GM19328 (cell line): ENCODE measurements at regions not wholly inside any gene's neighbourhood (a gene's known extent, or its start where the extent isn't known, plus 50 kb on each side); places are given as distances from the start of the nearest gene placed in this dataset.
"Not testable (repeated sequence)": the region's sequence is repeated elsewhere in the genome, so short reads cannot be mapped to it uniquely, and the experiment has no call there.

Source experiments
- ATAC-seq: cut with Tn5 transposase; IDR thresholded peaks from one replicate; pipeline ENCODE4 v1.9.1; 2021; ENCODE audit warnings: mild to moderate bottlenecking, moderate library complexity; ENCODE audit not compliant: unreplicated experiment

DNA sequence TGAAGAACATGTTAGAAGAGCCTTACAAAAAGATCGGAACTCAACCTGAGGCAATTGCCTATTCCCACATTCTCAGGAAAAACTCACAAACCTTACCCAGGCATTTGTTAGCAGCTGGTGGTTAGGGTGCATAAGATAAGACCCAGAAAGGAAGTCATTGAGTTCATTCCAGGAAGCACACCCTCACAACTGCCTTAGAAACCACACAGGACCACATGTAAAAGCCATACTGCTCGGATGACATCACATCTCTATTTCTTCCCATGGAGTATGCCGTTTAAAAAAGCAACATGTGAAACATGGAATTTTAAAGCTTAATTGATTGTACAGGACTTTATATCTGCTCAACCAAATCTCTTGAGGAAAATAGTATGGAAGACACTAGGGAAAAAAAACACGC, 411.2 kb downstream of the DAD1 start:
- ATAC-seq, result no peak

DNA sequence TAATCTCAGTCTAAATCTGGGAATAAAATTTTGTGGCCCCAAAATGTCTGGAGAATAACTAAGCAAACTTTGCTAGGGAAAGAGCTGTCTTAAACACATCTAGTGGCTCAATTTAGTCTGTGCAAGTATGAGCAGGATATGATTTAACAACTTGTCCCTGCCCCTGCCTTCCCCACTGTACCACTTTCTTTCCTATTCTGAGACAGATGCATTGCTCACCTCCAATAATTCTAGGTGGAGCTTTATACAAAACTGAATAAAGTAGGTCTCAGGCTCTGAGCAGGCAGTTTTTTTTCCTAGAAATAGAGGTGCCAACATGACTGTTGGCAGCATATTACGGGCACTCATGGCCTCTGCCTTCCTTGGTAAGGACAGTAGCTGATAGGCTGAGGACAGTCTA, 412.1 kb downstream of the DAD1 start:
- ATAC-seq, result no peak

DNA sequence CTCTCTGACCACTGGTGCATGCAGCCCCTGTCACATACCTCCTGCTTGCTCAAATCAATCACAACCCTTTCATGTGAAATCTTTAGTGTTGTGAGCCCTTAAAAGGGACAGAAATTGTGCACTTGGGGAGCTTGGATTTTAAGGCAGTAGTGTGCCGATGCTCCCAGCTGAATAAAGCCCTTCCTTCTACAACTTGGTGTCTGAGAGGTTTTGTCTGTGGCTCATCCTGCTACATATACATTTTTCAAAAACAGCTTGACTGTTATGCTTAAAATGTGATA, 413.8 kb downstream of the DAD1 start:
- not testable (repeated sequence) for ATAC-seq

DNA sequence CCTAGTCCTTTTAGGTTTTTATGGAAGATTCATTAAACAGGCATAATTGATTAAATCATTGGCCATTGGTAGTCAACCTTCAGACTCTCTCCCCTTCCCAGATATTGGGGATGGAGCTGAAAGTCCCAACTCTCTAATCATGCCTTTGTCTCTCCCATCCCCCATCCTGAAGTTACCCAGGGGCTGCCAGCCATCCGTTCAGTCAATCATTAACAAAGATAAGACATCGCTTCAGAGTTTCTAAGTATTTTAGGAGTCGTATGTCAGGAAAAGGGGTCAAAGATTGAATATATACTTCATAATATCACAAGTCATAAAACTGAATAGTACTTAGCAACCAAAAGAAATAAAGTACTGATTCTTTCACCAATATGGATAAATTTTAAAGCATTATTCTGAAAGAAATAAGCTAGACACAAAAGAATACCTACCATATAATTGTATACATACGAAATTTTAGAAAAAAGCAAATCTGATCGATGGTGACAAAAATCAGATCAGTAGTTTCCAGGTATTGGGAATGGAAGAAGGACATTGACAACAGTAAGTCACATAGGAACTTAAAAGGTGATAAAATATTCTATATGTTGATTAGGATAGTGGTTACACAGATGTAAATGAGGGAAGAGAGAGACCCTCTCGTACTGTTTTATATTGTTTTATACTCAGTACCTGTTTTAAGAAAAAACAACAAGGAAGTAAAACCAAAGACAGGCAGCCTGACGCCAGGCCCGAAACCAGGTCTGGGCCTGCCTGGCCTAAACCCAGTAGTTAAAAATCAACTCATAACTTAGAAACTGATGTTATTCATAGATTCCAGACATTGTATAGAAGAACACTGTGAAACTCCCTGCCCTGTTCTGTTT, 414.4 kb downstream of the DAD1 start:
- ATAC-seq, result no peak

DNA sequence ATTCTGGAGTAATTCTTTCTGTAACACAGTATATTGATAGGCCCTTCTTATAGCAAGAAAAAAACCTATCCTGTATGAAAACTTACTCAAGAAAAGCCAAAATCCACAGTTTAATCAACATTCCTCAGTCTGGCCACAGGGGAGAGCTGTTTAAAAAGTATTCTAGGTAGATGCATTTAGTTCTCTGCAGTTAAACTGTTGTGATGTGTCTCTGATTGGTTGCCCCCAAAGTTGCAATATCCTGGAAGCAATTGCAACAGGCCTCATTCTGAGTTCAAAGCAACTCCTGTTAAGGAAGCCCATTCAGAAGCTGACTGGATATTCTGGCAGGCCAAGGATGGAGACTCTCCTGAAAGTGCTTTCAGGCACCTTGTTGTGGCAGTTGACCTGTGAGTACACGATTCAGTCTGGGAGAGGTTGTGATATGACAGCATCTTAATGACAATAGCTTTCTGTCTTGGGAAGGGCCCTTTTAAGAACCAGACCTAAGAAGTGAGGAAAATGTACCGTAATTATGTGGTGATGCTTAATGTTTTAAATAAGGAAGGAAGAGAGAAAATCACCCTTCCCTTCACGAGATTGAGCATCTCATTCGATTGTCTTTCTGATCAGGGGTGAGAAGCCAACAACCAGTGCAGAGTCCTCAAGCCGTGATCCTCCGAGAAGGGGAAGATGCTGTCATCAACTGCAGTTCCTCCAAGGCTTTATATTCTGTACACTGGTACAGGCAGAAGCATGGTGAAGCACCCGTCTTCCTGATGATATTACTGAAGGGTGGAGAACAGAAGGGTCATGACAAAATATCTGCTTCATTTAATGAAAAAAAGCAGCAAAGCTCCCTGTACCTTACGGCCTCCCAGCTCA, 420.7 kb downstream of the DAD1 start:
- ATAC-seq, result no peak

DNA sequence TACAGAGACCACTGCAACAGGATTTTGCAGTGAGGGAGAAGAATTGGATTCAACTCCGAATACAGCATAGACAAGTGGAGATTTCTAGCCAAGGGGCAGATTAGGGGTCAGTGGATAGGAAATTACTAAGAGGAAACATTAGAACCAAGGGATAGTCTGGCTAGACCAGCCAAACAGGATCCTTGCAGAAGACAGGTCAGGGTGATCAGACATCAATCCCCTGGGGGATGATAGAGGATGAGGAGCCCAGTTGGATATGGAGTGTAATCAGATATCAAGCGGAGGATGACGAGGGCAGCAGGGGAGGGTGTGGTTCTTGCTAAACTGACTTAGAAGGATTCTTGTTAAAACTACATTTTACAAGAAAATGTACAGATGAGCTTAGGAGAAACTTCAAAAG, 424.4 kb downstream of the DAD1 start:
- no peak for ATAC-seq

DNA sequence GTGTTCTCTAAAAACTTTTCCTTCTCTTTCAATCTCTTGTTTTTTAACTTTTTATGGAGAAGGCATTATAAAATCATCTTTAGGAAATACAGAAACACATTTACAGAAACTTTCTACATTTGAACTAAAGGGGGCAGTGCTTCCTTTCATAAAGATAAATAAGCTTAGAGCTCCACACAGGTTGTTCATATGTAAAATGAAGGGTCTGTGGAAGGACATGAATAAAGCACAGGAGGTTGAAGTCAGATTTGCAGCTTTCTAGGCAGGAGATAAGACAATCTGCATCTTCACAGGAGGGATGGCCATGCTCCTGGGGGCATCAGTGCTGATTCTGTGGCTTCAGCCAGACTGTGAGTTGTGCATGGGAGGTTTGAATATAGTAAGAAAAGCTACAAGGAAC, 426.0 kb downstream of the DAD1 start:
- no peak for ATAC-seq

DNA sequence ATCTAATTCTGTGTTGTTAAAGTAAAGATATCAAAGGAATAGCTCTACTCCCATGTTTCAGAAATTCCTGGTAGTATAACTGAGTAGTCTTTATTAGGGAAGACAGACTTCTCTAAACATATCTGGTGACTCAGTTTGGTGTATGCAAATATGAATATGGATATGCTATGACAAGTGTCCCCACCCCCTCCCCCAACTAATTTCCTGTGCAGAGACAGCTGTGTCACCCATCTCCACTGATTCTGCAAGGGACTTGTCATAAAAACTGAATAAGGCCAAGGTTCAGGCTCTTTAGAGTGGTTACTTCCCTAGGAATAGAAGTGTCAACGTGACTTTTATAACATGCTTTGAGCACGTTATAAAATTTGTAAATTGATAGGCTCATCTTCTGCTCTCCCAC, 429.1 kb downstream of the DAD1 start:
- ATAC-seq, result no peak

DNA sequence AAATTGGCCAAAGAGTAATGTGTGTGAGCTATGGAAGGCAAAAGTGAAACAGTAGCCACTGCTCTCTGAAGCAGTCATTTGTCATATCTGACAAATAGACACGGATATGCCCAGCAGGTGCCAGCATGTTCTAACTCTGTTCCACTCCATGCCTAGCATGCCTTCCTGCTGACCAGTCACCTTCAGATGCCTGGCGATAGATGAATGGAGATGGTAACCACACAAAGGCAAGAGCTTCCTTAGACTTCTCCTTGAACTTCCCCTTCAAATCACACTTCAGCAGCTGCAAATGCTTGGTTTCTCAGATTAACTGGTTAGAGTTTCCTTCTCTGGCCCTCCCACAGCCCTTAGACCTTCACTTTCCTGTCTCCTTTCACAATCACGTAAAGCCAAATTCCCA, 429.9 kb downstream of the DAD1 start:
- no peak for ATAC-seq

DNA sequence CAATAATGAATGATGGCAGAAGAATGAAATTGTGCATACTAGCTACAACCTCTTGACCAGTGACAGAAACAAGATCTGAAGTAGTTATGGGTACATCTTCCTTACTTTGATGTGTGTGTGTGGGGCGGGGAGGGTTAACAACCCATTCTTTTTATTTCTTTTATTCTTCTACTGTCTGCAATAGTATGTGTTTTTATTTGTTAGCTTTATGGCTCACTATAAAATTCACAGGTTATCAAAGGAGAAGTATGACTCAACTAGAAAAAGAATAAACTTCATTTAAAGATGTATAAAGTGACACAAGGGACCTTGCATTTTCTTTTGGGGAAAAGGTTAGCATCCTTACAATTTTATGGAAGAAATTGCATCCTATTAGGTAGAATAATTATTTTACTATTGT, 430.5 kb downstream of the DAD1 start:
- ATAC-seq, result no peak

DNA sequence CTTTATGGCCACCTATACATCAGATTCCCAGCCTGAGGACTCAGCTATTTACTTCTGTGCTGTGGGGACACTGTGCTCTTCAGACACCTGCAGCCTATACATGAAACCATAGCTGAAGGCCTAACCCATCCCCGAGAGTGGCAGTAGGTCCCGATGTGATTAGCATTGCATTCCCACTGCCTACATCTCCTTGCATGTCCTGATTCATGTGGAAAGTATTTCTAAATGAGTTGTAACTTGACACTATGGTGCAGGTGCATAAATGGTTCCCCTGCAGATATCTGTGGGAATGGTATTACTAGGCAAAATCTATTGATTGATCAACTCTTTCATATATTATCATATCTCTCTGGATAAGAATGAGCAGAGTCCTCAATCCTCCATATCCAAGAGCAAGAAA, 433.5 kb downstream of the DAD1 start:
- no peak for ATAC-seq

DNA sequence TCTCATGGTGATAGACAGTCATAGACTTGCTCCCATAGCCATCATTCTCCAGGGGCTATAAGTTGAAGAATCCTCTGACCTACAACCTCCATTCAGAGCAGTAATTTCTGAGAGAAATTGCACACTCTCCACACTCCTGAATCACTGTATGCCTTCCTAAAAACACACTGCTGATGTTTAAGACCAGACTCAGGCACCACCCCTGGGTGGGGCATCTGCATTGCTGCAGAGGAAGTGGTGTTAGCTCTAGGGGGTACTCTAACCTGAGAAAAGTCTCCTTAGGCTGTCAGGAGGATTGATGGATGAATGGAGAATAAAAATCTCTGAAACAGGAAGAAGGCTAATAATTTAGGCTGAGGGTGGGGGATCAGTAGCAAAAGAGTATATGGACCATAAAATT, 436.1 kb downstream of the DAD1 start:
- ATAC-seq, result no peak

DNA sequence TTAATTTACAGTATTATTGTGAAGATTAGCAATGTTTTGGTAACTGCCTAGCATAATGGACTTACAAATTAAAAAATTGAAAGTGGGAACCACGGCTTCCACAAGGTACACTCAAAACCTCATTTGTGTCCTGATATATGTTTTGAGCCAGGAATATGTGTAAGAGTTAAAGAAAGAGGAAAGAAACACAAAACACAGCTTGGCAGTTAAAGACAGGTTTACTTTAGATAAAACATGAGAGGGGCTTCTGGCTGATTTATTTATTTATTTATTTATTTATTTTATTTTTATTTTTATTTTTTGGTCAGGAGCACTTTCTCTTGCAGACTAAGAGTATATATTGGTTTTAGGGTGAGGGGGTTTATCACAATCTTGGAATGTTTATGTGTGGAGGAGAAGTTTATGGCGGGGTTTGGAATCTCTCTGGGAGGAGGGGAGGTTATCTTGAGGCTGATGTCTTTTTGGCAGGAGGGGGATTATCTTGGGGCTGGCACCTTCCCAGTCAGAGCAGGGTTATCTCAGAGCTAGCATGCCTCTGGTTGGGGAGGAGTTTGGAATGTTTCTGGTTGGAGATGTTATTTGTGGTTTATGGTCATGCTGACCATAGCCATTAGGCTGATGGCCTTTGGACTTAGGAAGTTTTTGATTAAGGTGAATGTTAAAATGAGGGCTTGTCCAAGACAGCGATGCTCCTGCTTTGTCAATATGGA, 436.7 kb downstream of the DAD1 start:
- ATAC-seq, result no peak

DNA sequence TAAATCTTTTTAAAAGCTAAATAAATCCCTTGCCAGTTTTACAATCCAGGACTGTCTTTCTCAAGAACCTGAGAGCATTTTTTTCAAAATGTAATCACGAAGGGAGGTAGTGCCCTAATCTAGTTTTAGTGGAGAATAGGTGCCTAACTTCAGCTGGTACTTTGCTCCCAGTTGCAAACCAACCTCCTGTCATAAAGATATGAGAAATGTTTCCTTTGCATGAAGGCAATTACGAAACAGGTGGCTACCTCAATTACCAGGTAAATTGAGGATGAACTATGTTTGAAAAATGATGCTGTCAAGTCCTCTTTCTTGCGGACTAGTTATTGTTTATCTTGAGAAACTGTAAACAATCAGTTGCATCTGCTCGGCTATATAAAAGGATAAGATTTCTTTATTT, 437.9 kb downstream of the DAD1 start:
- no peak for ATAC-seq

DNA sequence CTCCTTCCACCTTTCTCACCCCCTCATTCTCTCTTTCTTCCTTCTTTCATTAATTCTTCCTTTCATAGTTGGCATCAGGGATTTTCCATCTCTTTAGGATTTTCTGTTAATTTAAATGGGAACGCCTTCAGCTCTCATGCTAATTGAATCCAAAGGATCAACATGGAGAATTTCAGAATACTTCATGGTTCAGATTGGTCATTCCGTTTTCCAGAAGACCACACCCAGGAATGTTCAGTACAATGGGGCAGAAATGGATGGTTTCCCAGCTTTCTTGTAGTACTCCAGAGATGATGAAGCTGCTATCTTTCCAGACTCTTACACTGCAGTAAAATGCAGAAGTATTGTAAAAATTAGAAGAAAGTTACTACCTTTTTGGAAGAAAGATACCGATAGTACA, 440.0 kb downstream of the DAD1 start:
- ATAC-seq, result no peak

DNA sequence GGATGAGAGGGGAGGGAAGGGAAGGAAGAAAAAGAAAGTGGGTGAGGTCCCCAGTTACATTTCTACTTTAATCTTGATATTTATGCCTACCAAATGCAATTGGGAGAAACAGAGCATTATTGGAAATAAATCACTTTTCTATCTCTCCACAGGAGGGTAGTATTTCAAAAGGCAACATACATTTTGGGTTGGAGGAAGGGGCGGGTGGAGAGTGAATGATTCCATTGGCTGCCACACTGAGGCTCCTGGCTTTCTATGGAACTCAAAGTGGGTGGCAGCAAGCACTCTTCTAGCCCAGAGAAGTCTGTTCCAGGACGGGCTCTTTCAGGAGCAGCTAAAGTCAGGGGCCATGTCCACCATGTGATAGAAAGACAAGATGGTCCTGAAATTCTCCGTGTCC, 441.3 kb downstream of the DAD1 start:
- ATAC-seq, result no peak

DNA sequence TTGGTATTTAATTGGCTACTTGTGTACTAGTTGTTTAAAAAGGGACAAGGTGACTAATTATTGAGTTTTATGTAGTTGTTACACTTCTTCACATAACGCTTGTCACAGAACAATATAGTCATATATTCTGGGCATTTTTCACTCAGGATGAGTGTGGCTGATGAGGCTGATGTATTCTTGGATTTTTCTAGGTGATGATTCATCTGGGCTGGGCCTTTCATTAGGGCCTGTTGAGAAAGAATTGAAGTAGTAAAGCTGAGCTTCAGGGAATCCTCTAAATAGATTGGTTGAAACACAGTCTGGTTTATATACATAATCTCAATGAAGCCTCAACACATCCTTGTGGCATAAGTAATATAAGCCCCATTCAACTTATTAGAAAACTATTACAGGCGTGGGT, 445.7 kb downstream of the DAD1 start:
- ATAC-seq, result no peak

DNA sequence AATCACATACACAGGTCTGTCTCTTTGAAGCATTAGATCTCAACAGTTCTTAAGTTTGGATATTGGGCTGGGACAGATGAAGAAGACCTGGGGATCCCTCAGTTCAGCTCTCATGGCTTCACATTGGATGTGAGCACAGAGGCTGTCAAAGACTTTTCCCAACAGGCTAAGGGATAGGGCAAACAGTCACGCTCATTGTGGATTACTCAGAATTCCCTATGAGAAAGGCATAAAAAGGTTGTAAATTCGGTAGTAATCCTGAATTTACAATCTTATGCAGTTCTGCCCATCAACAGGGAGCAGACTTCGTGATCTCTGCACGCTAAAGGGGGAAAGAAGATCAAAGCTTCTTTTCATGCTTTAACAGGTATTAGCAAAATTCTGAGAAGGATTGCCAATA, 448.4 kb downstream of the DAD1 start:
- no peak for ATAC-seq

DNA sequence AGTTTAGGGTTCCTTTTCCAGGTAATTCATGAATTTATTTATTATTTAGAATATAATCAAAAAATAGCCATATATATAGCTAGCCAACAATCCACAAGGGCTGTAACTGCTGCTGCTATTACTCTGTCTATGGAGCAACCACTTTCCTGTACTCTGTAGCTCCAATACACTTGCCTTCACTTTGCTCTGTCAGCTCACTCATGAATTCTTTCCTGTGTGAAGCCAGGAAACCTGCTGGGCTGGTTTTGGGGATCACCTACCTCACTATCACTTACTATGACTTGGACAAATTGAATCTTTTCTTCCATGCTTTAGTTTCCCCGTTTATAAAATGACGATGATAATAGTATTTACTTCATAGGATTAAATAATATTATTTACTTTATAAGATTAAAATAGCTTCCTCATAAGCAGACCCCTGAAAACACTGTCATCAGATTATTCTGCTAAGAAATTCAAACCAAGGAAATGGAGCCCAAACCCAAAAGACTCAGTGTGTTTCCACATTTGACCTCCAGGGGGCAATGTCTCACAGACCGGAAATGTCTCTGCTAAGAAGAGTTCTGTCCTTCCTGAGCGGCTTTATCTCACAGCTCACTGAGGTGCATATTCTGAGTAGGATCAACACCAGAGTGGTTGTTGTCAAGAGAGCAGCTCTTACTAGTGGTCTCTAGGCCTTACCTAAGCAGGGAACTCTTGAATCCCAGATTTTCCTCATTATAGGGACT, 457.1 kb downstream of the DAD1 start:
- ATAC-seq, result no peak

DNA sequence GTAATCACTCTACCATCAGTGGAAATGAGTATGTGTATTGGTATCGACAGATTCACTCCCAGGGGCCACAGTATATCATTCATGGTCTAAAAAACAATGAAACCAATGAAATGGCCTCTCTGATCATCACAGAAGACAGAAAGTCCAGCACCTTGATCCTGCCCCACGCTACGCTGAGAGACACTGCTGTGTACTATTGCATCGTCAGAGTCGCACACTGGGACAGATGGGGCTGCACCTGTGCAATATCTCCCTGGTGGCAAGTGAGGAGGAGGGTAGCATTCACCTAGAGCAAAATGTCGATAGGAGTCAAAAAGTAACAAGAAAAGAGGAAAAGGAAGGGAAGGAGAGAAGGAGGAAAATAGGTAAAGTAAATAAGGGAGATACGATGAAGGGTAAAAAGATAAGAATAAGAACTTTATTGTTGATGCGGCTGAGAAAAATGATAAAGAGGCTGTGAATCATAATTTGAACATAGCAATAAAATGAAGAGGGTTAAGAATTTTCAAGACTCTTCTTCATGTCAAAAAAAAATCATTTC, 450.5 kb upstream of the OR4E1 start:
- no peak for ATAC-seq
